ENCODE measurements at regions not wholly inside any gene's neighbourhood (a gene's known extent, or its start where the extent isn't known, plus 50 kb on each side); places are given as distances from the start of the nearest gene placed in this dataset.

DNA sequence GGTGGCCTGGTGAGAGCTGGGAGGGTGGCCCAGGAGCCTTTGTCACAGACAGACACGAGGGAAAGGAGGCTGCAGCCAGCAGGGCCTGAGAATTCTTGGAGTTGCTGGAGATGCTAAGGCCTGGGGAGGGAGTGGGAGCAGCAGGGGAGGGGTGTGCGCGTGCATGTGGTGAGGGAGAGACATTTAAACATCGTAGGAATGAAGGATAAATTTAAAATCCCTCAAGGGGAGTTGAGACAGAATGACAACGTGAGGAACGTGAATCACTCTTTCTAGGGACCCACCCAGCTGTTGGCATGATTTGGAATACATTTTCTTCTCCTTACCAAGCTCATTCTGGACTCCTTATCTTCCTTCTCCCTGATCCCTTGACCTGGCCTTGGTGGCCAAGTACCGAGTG, 73.3 kb upstream of the CACNA1E start:
- 4% methylated on average over 7 of the region's 7 CpGs for WGBS (ENCODE audit: low lambda C conversion rate)
- DNase-seq (ENCODE audit: low spot score) (no peak), FAIRE-seq (no peak), ATAC-seq (no peak)
- H3K9ac ChIP-seq (ENCODE audit: insufficient read depth, low read depth, low read length): no peak overlapping the region
- H3K4me1 ChIP-seq (ENCODE audit: insufficient read depth, low read length): no peaks in the 10 kb centered on the region
- no peaks in the 10 kb centered on the region for H4K20me1 ChIP-seq (ENCODE audit: insufficient read depth, low read length)
- BruUV-seq (replicated peaks): no TSS peak
- no peak overlapping the region for H3K4me3 ChIP-seq (replicated peaks in 1 of 3; ENCODE audit: insufficient read depth in 1 of 3, low read depth in 2 of 3, low read length in 3 of 3)
- H3K36me3 ChIP-seq (replicated peaks in 1 of 2; ENCODE audit: control insufficient read depth in 1 of 2, insufficient read depth in 2 of 2, low read length in 2 of 2): no peaks in the 10 kb centered on the region
- H3K4me2 ChIP-seq (ENCODE audit: low read depth, low read length): no peak overlapping the region
- ChIA-PET POLR2A (no interaction called here), CTCF (ENCODE audit: low intra/inter-chr PET ratio, low total read pairs) (no interaction called here)
- in situ Hi-C loops (cut with HindIII; ENCODE audit: extremely low pct_ligation_motif_present, low pct_unique_long_range_greater_than_20kb): no loop called here
- no peak overlapping the region for H2AFZ ChIP-seq (ENCODE audit: low read length)
- peaks cover 0 to 18% of the 10 kb centered on the region in 2 experiments; a peak in 2 of 5 replicates for H3K27me3 ChIP-seq (ENCODE audit: control insufficient read depth in 1 of 2, insufficient read depth in 2 of 2, low read length in 2 of 2)
- H3K79me2 ChIP-seq (ENCODE audit: insufficient read depth, low read length): no peaks in the 10 kb centered on the region
- no peaks in the 10 kb centered on the region for H3K9me3 ChIP-seq (ENCODE audit: low read length)
- intact Hi-C loops (cut with micrococcal nuclease; ENCODE audit: unreplicated experiment): no loop called here
- no peak overlapping the region for H3K27ac ChIP-seq (ENCODE audit: extremely low read length, insufficient read depth, low read length)
- TF ChIP-seq NFIC (IDR thresholded peaks at IDR 0.05; ENCODE audit: low read length): no peak
- TF ChIP-seq CHCHD3 (CRISPR knock-in tag; IDR thresholded peaks at IDR 0.05): no peak
- TF ChIP-seq, protein P1, sequence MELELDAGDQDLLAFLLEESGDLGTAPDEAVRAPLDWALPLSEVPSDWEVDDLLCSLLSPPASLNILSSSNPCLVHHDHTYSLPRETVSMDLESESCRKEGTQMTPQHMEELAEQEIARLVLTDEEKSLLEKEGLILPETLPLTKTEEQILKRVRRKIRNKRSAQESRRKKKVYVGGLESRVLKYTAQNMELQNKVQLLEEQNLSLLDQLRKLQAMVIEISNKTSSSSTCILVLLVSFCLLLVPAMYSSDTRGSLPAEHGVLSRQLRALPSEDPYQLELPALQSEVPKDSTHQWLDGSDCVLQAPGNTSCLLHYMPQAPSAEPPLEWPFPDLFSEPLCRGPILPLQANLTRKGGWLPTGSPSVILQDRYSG (CRISPR knock-in tag; IDR thresholded peaks at IDR 0.05): no peak
- TF ChIP-seq TSC22D2 (CRISPR knock-in tag; IDR thresholded peaks at IDR 0.05; ENCODE audit: borderline replicate concordance): no peak
- TF ChIP-seq PPARG (CRISPR knock-in tag; conservative IDR thresholded peaks at IDR 0.05): no peak

DNA sequence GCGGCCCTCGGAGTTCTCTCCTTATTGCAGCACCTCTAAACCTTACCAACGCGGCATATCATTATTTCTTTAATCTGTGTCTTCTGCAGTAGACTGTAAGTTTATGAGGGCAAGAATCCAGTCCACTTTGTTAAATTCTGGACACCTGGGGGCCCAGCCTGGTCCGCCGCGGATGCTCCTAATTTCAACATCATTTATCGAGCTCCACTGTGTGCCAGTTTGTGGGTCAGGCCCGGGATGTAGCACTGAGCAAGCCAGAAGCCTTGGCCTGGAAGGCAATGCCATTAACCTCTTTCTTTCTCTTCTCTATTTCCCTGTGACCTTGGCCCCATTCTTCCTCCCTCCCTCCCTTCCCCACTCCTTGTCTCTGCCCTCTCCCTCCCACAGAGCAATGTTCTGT, 70.6 kb upstream of the CACNA1E start:
- DNase-seq (ENCODE audit: low spot score) (no peak), FAIRE-seq (no peak), ATAC-seq (no peak)
- H3K27ac ChIP-seq (ENCODE audit: extremely low read length, insufficient read depth, low read length): no peak overlapping the region
- no peak overlapping the region for H3K4me3 ChIP-seq (replicated peaks in 1 of 3; ENCODE audit: insufficient read depth in 1 of 3, low read depth in 2 of 3, low read length in 3 of 3)
- H3K4me1 ChIP-seq (ENCODE audit: insufficient read depth, low read length): no peaks in the 10 kb centered on the region
- H3K27me3 ChIP-seq (ENCODE audit: control insufficient read depth in 1 of 2, insufficient read depth in 2 of 2, low read length in 2 of 2): peaks cover 0 to 24% of the 10 kb centered on the region in 2 experiments; a peak in 2 of 5 replicates
- H3K9me3 ChIP-seq (ENCODE audit: low read length): no peaks in the 10 kb centered on the region
- no peak overlapping the region for H2AFZ ChIP-seq (ENCODE audit: low read length)
- 48% methylated on average over 7 of the region's 9 CpGs for WGBS (ENCODE audit: low lambda C conversion rate)
- H4K20me1 ChIP-seq (ENCODE audit: insufficient read depth, low read length): no peaks in the 10 kb centered on the region
- no peaks in the 10 kb centered on the region for H3K36me3 ChIP-seq (replicated peaks in 1 of 2; ENCODE audit: control insufficient read depth in 1 of 2, insufficient read depth in 2 of 2, low read length in 2 of 2)
- H3K79me2 ChIP-seq (ENCODE audit: insufficient read depth, low read length): no peaks in the 10 kb centered on the region
- no peak overlapping the region for H3K9ac ChIP-seq (ENCODE audit: insufficient read depth, low read depth, low read length)
- in situ Hi-C loops (cut with HindIII; ENCODE audit: extremely low pct_ligation_motif_present, low pct_unique_long_range_greater_than_20kb): no loop called here
- ChIA-PET CTCF (ENCODE audit: low intra/inter-chr PET ratio, low total read pairs) (no interaction called here), POLR2A (no interaction called here)
- intact Hi-C loops (cut with micrococcal nuclease; ENCODE audit: unreplicated experiment): no loop called here
- H3K4me2 ChIP-seq (ENCODE audit: low read depth, low read length): no peak overlapping the region
- BruUV-seq (replicated peaks): no TSS peak
- no peak for TF ChIP-seq ZEB1 (IDR thresholded peaks at IDR 0.05; ENCODE audit: insufficient replicate concordance, low read depth)
- TF ChIP-seq, protein P2, sequence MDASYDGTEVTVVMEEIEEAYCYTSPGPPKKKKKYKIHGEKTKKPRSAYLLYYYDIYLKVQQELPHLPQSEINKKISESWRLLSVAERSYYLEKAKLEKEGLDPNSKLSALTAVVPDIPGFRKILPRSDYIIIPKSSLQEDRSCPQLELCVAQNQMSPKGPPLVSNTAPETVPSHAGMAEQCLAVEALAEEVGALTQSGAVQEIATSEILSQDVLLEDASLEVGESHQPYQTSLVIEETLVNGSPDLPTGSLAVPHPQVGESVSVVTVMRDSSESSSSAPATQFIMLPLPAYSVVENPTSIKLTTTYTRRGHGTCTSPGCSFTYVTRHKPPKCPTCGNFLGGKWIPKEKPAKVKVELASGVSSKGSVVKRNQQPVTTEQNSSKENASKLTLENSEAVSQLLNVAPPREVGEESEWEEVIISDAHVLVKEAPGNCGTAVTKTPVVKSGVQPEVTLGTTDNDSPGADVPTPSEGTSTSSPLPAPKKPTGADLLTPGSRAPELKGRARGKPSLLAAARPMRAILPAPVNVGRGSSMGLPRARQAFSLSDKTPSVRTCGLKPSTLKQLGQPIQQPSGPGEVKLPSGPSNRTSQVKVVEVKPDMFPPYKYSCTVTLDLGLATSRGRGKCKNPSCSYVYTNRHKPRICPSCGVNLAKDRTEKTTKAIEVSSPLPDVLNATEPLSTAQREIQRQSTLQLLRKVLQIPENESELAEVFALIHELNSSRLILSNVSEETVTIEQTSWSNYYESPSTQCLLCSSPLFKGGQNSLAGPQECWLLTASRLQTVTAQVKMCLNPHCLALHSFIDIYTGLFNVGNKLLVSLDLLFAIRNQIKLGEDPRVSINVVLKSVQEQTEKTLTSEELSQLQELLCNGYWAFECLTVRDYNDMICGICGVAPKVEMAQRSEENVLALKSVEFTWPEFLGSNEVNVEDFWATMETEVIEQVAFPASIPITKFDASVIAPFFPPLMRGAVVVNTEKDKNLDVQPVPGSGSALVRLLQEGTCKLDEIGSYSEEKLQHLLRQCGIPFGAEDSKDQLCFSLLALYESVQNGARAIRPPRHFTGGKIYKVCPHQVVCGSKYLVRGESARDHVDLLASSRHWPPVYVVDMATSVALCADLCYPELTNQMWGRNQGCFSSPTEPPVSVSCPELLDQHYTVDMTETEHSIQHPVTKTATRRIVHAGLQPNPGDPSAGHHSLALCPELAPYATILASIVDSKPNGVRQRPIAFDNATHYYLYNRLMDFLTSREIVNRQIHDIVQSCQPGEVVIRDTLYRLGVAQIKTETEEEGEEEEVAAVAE (CRISPR knock-in tag; IDR thresholded peaks at IDR 0.05; ENCODE audit: borderline replicate concordance): no peak
- TF ChIP-seq JDP2 (CRISPR knock-in tag; IDR thresholded peaks at IDR 0.05; ENCODE audit: borderline replicate concordance): no peak
- TF ChIP-seq ZNF343 (CRISPR knock-in tag; IDR thresholded peaks at IDR 0.05): no peak
